MM.1S (cell line): ENCODE measurements at regions not wholly inside any gene's neighbourhood (a gene's known extent, or its start where the extent isn't known, plus 50 kb on each side); places are given as distances from the start of the nearest gene placed in this dataset.

Experiments
- DNase-seq: peaks from one replicate; pipeline ENCODE4 v3.0.0-alpha.2; 2015
- H2AFZ ChIP-seq: fragments of 300-600 bp; sonication (generic); 2 replicates; pipeline ENCODE4 v1.6.0; 2016; ENCODE audit warnings: antibody characterized with exemption, low read length
- H3F3A ChIP-seq: fragments of 300-600 bp; sonication (generic); 2 replicates; pipeline ENCODE4 v1.6.1; 2016; ENCODE audit warnings: mild to moderate bottlenecking, antibody characterized with exemption, low read length, moderate library complexity, mixed read lengths; ENCODE audit not compliant: insufficient read depth
- H3K27ac ChIP-seq: fragments of 300-600 bp; sonication (generic); 2 replicates; pipeline ENCODE4 v1.5.1; 2016; ENCODE audit warnings: mild to moderate bottlenecking, low read length
- H3K27me3 ChIP-seq: fragments of 300-600 bp; sonication (generic); replicated peaks from 2 replicates; pipeline ENCODE4 v1.6.0; 2016; ENCODE audit warnings: low read length; ENCODE audit not compliant: insufficient read depth
- H3K36me3 ChIP-seq: fragments of 300-600 bp; sonication (generic); replicated peaks from 2 replicates; pipeline ENCODE4 v1.6.1; 2016; ENCODE audit warnings: mild to moderate bottlenecking, low read length, mixed read lengths; ENCODE audit not compliant: insufficient read depth
- H3K4me1 ChIP-seq: fragments of 300-600 bp; sonication (generic); 2 replicates; pipeline ENCODE4 v1.6.1; 2016; ENCODE audit warnings: low read length, mixed read lengths
- H3K4me2 ChIP-seq: fragments of 300-600 bp; sonication (generic); 2 replicates; pipeline ENCODE4 v1.6.0; 2016; ENCODE audit warnings: low read depth, low read length
- H3K4me3 ChIP-seq: fragments of 300-600 bp; sonication (generic); 2 replicates; pipeline ENCODE4 v1.5.1; 2016; ENCODE audit warnings: low read length, mixed read lengths
- H3K79me2 ChIP-seq: fragments of 300-600 bp; sonication (generic); 2 replicates; pipeline ENCODE4 v1.6.1; 2016; ENCODE audit warnings: mixed run types, low read length, mixed read lengths
- H3K9ac ChIP-seq: fragments of 300-600 bp; sonication (generic); 2 replicates; pipeline ENCODE4 v1.6.1; 2016; ENCODE audit warnings: low read length, mixed read lengths
- H3K9me2 ChIP-seq: fragments of 300-600 bp; sonication (generic); replicated peaks from 2 replicates; pipeline ENCODE4 v1.6.1; 2016; ENCODE audit warnings: mild to moderate bottlenecking, low read length, mixed read lengths; ENCODE audit not compliant: insufficient read depth
- H3K9me3 ChIP-seq: fragments of 300-600 bp; sonication (generic); replicated peaks from 2 replicates; pipeline ENCODE4 v1.6.1; 2016; ENCODE audit warnings: mild to moderate bottlenecking, low read length, mixed read lengths; ENCODE audit not compliant: insufficient read depth
- H4K20me1 ChIP-seq: fragments of 300-600 bp; sonication (generic); 2 replicates; pipeline ENCODE4 v1.6.1; 2016; ENCODE audit warnings: mild to moderate bottlenecking, low read length, moderate library complexity, mixed read lengths; ENCODE audit not compliant: insufficient read depth
- EZH2 ChIP-seq: fragments of 300-600 bp; sonication (generic); optimal IDR thresholded peaks from 2 replicates; pipeline ENCODE3; 2017; ENCODE audit warnings: low read depth, mild to moderate bottlenecking, antibody characterized with exemption, low read length, mixed read lengths
- EZH2phosphoT487 ChIP-seq: fragments of 300-600 bp; sonication (generic); IDR thresholded peaks from 2 replicates; pipeline ENCODE4 v1.6.1; 2018; ENCODE audit warnings: antibody characterized with exemption, low read length
- TF ChIP-seq, protein P1 (sequence below): fragments of 300-600 bp; sonication (generic); IDR thresholded peaks from 2 replicates; pipeline ENCODE4 v1.5.1; 2016; ENCODE audit warnings: antibody characterized with exemption, low read length, mixed read lengths

DNA sequence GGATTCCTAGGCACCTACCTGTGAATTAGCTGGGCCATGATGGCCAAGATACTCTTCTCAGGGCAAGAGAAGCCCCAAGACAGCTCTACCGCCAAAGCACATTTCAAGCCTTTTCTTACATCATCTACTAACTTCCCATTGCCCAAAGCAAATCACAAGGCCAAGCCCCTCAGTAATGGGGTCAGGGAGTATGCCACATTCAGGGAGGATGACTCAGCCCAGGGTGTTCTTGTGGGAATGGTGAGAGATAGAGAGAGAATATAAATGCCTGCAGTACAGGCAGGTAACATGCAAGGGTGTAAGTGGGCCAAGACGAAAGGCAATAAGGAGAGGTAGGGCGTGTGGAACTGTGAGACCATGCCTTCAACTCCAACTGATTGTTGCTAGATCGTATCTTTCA is 162.5 kb upstream of the ISX start:
- Histone ChIP-seq H3K4me1 (no peaks in the 10 kb centered on the region), H3F3A (no peaks in the 10 kb centered on the region), H3K9me3 (no peaks in the 10 kb centered on the region), H3K4me3 (no peak overlapping the region), H3K79me2 (no peaks in the 10 kb centered on the region), H3K4me2 (no peak overlapping the region), H3K27ac (no peak overlapping the region), H2AFZ (no peak overlapping the region), H3K27me3 (no peaks in the 10 kb centered on the region), H3K9ac (no peak overlapping the region), H4K20me1 (no peaks in the 10 kb centered on the region), H3K36me3 (no peaks in the 10 kb centered on the region), H3K9me2 (no peaks in the 10 kb centered on the region; the same call in 1 of the 2 replicates)
- TF ChIP-seq, protein P1, sequence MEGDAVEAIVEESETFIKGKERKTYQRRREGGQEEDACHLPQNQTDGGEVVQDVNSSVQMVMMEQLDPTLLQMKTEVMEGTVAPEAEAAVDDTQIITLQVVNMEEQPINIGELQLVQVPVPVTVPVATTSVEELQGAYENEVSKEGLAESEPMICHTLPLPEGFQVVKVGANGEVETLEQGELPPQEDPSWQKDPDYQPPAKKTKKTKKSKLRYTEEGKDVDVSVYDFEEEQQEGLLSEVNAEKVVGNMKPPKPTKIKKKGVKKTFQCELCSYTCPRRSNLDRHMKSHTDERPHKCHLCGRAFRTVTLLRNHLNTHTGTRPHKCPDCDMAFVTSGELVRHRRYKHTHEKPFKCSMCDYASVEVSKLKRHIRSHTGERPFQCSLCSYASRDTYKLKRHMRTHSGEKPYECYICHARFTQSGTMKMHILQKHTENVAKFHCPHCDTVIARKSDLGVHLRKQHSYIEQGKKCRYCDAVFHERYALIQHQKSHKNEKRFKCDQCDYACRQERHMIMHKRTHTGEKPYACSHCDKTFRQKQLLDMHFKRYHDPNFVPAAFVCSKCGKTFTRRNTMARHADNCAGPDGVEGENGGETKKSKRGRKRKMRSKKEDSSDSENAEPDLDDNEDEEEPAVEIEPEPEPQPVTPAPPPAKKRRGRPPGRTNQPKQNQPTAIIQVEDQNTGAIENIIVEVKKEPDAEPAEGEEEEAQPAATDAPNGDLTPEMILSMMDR = no peak
- DNase-seq = no peak

DNA sequence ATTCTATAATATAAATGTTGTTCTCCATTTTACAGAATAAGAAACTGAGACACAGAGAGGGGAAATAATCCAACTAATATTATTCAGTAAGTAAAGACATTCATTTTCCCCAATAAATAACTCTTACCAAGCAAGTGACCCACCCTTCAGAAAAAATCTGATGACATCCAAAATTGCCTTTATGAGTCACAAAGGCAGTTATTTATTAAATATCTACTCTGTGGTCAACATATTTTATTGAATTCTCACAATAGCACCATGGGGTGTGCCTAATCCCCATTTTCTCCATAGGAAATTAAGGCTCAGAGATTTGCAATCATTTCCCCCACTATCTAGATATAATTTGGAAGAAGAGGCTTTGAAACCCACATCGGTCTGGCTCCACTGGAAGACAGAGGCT is 161.5 kb upstream of the ISX start:
- Histone ChIP-seq H3K79me2 (no peaks in the 10 kb centered on the region), H3K9ac (no peak overlapping the region), H3K27me3 (no peaks in the 10 kb centered on the region), H3F3A (no peaks in the 10 kb centered on the region), H3K4me2 (no peak overlapping the region), H3K4me3 (no peak overlapping the region), H2AFZ (no peak overlapping the region), H3K27ac (no peak overlapping the region), H3K36me3 (no peaks in the 10 kb centered on the region), H3K4me1 (no peaks in the 10 kb centered on the region), H4K20me1 (no peaks in the 10 kb centered on the region), H3K9me2 (no peaks in the 10 kb centered on the region; the same call in 1 of the 2 replicates), H3K9me3 (no peaks in the 10 kb centered on the region)
- DNase-seq = no peak
- TF ChIP-seq EZH2phosphoT487 = no peak
- TF ChIP-seq, protein P1 = no peak
- no peak for TF ChIP-seq EZH2

- H4K20me1 ChIP-seq = no peaks in the 10 kb centered on the region
- no peak overlapping the region for H3K4me2 ChIP-seq
- no peak overlapping the region for H3K9ac ChIP-seq
- H3K79me2 ChIP-seq = no peaks in the 10 kb centered on the region
- no peak overlapping the region for H3K4me3 ChIP-seq
- no peaks in the 10 kb centered on the region for H3K9me2 ChIP-seq
- H3K36me3 ChIP-seq = no peaks in the 10 kb centered on the region
- no peaks in the 10 kb centered on the region for H3F3A ChIP-seq
- H3K27me3 ChIP-seq = no peaks in the 10 kb centered on the region
- no peak overlapping the region for H2AFZ ChIP-seq
- no peak overlapping the region for H3K27ac ChIP-seq
- no peak for DNase-seq
- H3K4me1 ChIP-seq = no peaks in the 10 kb centered on the region
- no peaks in the 10 kb centered on the region for H3K9me3 ChIP-seq
- no peak for TF ChIP-seq EZH2
- TF ChIP-seq EZH2phosphoT487 = no peak
- TF ChIP-seq, protein P1 = no peak
Observed at GRCh38 chr22:34913826-34914225, 152.1 kb upstream of the ISX start.

DNA sequence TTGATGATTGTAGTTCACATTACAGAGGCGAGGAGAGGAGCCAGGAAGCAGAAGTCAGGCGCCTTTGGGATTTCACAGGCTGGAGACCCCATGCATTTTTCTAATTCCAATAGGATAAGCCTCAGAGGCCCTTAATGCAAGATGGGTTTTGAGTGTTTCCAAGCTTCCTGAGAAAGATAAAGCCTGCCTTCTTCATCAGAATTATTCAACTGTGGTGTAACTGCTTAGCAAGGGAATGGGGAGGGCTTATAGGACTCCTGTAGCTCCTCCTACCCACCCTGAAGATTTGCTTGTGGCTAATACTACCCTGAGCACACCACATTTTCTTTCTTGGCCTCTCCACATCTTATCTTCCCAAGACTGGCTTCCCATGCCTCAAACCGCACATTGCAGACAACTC is 151.1 kb upstream of the ISX start:
- H3K4me2 ChIP-seq = no peak overlapping the region
- no peaks in the 10 kb centered on the region for H4K20me1 ChIP-seq
- no peak overlapping the region for H3K27ac ChIP-seq
- H3F3A ChIP-seq = no peaks in the 10 kb centered on the region
- H3K9me3 ChIP-seq = no peaks in the 10 kb centered on the region
- no peak overlapping the region for H2AFZ ChIP-seq
- TF ChIP-seq EZH2 (no peak), EZH2phosphoT487 (no peak)
- TF ChIP-seq, protein P1 = no peak
- no peaks in the 10 kb centered on the region for H3K9me2 ChIP-seq
- no peak for DNase-seq
- no peaks in the 10 kb centered on the region for H3K4me1 ChIP-seq
- no peak overlapping the region for H3K4me3 ChIP-seq
- no peaks in the 10 kb centered on the region for H3K36me3 ChIP-seq
- no peaks in the 10 kb centered on the region for H3K79me2 ChIP-seq
- H3K27me3 ChIP-seq = no peaks in the 10 kb centered on the region
- H3K9ac ChIP-seq = no peak overlapping the region
